HepG2 (cell line): ENCODE measurements at regions not wholly inside any gene's neighbourhood (a gene's known extent, or its start where the extent isn't known, plus 50 kb on each side); places are given as distances from the start of the nearest gene placed in this dataset.

Experiments
- ATAC-seq: fragments of 200-7000 bp; cut with Tn5 transposase; 3 replicates; pipeline ENCODE4 v1.9.1; 2020; ENCODE audit warnings: mild to moderate bottlenecking, moderate library complexity
- BruUV-seq: library from RNA; stranded (reverse); fragments of 400-500 nt; replicated peaks from 2 replicates; lab custom pipeline; 2021; lab: Mats Ljungman, UMichigan
- CTCF ChIA-PET: fragments of 300-600 bp; formaldehyde crosslinking; extraction: SDS; loops from one replicate; lab custom pipeline; 2021; ENCODE audit warnings: low total read pairs, inconsistent platforms, low intra/inter-chr PET ratio; lab: Yijun Ruan, JAX
- POLR2A ChIA-PET: fragments of 350-600 bp; sonication (Branson Sonifier 250); formaldehyde crosslinking; loops from one replicate; lab custom pipeline; 2020; ENCODE audit warnings: antibody characterized with exemption, inconsistent platforms; lab: Yijun Ruan, JAX
- DNase-seq: peaks from one replicate; pipeline ENCODE4 v3.0.0-alpha.2; 2015; ENCODE audit warnings: low spot score
- FAIRE-seq: peaks from 3 replicates; lab custom pipeline; 2011; peaks lifted over from hg19 to GRCh38; lab: Jason Lieb, UNC
- H2AFZ ChIP-seq: one replicate; pipeline ENCODE4 v1.6.1; 2011; ENCODE audit warnings: low read length, inconsistent platforms
- H3K27ac ChIP-seq: fragments of 300-600 bp; 3 replicates; pipeline ENCODE4 v1.8.0; 2011; ENCODE audit warnings: mixed run types, mild to moderate bottlenecking, mixed read lengths, low read length, inconsistent platforms; ENCODE audit not compliant: insufficient read depth; ENCODE audit errors: extremely low read length
- H3K27me3 ChIP-seq, 2 experiments: fragments of 200-600 bp in 1 of 2; 2 replicates in 1 of 2; 3 replicates in 1 of 2; pipeline versions ENCODE4 v1.6.0 to v1.8.0; 2011; ENCODE audit warnings: low read length in 2 of 2, mild to moderate bottlenecking in 2 of 2, moderate library complexity in 2 of 2, inconsistent platforms in 1 of 2; ENCODE audit not compliant: insufficient read depth in 2 of 2, control insufficient read depth in 1 of 2
- H3K36me3 ChIP-seq, 2 experiments: fragments of 200-600 bp in 1 of 2; replicated peaks in 1 of 2; 2 replicates in 1 of 2; 3 replicates in 1 of 2; pipeline versions ENCODE4 v1.5.1 to v1.8.0; 2011; ENCODE audit warnings: low read length in 2 of 2, inconsistent platforms in 1 of 2; ENCODE audit not compliant: insufficient read depth in 2 of 2, control insufficient read depth in 1 of 2
- H3K4me1 ChIP-seq: 2 replicates; pipeline ENCODE4 v1.5.1; 2012; ENCODE audit warnings: low read length, inconsistent platforms; ENCODE audit not compliant: insufficient read depth
- H3K4me2 ChIP-seq: 2 replicates; pipeline ENCODE4 v1.6.0; 2011; ENCODE audit warnings: low read depth, low read length, inconsistent platforms
- H3K4me3 ChIP-seq, 3 experiments: fragments of 200-600 bp in 1 of 3; sonication (generic), shearing (Covaris generic) in 1 of 3; replicated peaks in 1 of 3; 2 replicates each; pipeline ENCODE4 v1.5.1; 2011 to 2016; ENCODE audit warnings: low read length in 3 of 3, inconsistent platforms in 2 of 3, low read depth in 2 of 3, mild to moderate bottlenecking in 2 of 3, control low read depth in 1 of 3, mixed read lengths in 1 of 3; ENCODE audit not compliant: insufficient read depth in 1 of 3
- H3K79me2 ChIP-seq: one replicate; pipeline ENCODE4 v1.6.1; 2011; ENCODE audit warnings: low read length, inconsistent platforms; ENCODE audit not compliant: insufficient read depth
- H3K9ac ChIP-seq: 2 replicates; pipeline ENCODE4 v1.6.0; 2011; ENCODE audit warnings: mild to moderate bottlenecking, low read depth, low read length, inconsistent platforms; ENCODE audit not compliant: insufficient read depth
- H3K9me3 ChIP-seq: 2 replicates; pipeline ENCODE4 v1.5.1; 2012; ENCODE audit warnings: mild to moderate bottlenecking, low read length
- H4K20me1 ChIP-seq: 2 replicates; pipeline ENCODE4 v1.6.0; 2011; ENCODE audit warnings: inconsistent platforms, mild to moderate bottlenecking, low read length, moderate library complexity; ENCODE audit not compliant: insufficient read depth
- AGO2 ChIP-seq: fragments of 200-400 bp; formaldehyde crosslinking; optimal IDR thresholded peaks from 2 replicates; pipeline ENCODE3; 2017; ENCODE audit warnings: mild to moderate bottlenecking, low read depth, low read length, moderate library complexity
- DPF2 ChIP-seq: sonication (generic); formaldehyde crosslinking; IDR thresholded peaks from 2 replicates; pipeline ENCODE4 v1.4.0; 2020; ENCODE audit warnings: mild to moderate bottlenecking, low read depth, missing genetic modification reagents, borderline replicate concordance
- FOXO1 ChIP-seq: sonication (generic); formaldehyde crosslinking; IDR thresholded peaks from 2 replicates; pipeline ENCODE4 v1.4.0; 2020; ENCODE audit warnings: missing genetic modification reagents
- GABPB1 ChIP-seq: IDR thresholded peaks from 2 replicates; pipeline ENCODE4 v1.6.1; 2016; ENCODE audit warnings: mild to moderate bottlenecking, missing genetic modification reagents, moderate library complexity, missing compliant biosample characterization
- GATAD2A ChIP-seq: IDR thresholded peaks from 2 replicates; pipeline ENCODE4 v1.6.1; 2016
- HNRNPK ChIP-seq: fragments of 200-400 bp; formaldehyde crosslinking; IDR thresholded peaks from 2 replicates; pipeline ENCODE4 v1.6.1; 2018; ENCODE audit warnings: low read length, low read depth, moderate library complexity, mild to moderate bottlenecking; ENCODE audit not compliant: poor library complexity, severe bottlenecking
- JUND ChIP-seq: sonication (generic); formaldehyde crosslinking; IDR thresholded peaks from 2 replicates; pipeline ENCODE4 v1.8.0; 2022; ENCODE audit warnings: mild to moderate bottlenecking, missing genetic modification reagents
- MTA1 ChIP-seq: sonication (generic); formaldehyde crosslinking; IDR thresholded peaks from 2 replicates; pipeline ENCODE4 v1.4.0; 2020; ENCODE audit warnings: missing genetic modification reagents, mild to moderate bottlenecking, borderline replicate concordance
- NAIF1 ChIP-seq: sonication (generic); formaldehyde crosslinking; IDR thresholded peaks from 2 replicates; pipeline ENCODE4 v1.5.0; 2020; ENCODE audit warnings: mild to moderate bottlenecking, missing genetic modification reagents, borderline replicate concordance
- PRMT3 ChIP-seq: sonication (generic); formaldehyde crosslinking; IDR thresholded peaks from 2 replicates; pipeline ENCODE4 v1.8.1; 2022; ENCODE audit warnings: low read depth, mild to moderate bottlenecking, moderate library complexity, missing genetic modification reagents, borderline replicate concordance
- ZNF772 ChIP-seq: sonication (generic); formaldehyde crosslinking; IDR thresholded peaks from 2 replicates; pipeline ENCODE4 v1.5.0; 2020; ENCODE audit warnings: mild to moderate bottlenecking, missing genetic modification reagents
- ZNF839 ChIP-seq: sonication (generic); formaldehyde crosslinking; IDR thresholded peaks from 2 replicates; pipeline ENCODE4 v1.4.0; 2020; ENCODE audit warnings: missing genetic modification reagents, mild to moderate bottlenecking, borderline replicate concordance
- WGBS: methylation state at CpG from one replicate; pipeline ENCODE4 v1.1.6; 2017; ENCODE audit warnings: low lambda C conversion rate; 5-methylcytosine and 5-hydroxymethylcytosine counted together
- in situ Hi-C: cut with HindIII; loops from 2 replicates; pipeline ENCODE4 v1.10.0; 2017; ENCODE audit warnings: low pct_unique_long_range_greater_than_20kb; ENCODE audit not compliant: extremely low pct_ligation_motif_present
- intact Hi-C: fragments of 100-400 bp; cut with micrococcal nuclease; formaldehyde crosslinking; loops from one replicate; pipeline ENCODE4 v1.10.0; 2022; ENCODE audit not compliant: unreplicated experiment
- TF ChIP-seq, protein P1 (sequence below): sonication (generic); formaldehyde crosslinking; IDR thresholded peaks from 2 replicates; pipeline ENCODE4 v1.5.0; 2020; ENCODE audit warnings: missing genetic modification reagents
- TF ChIP-seq, protein P2 (sequence below): IDR thresholded peaks from 2 replicates; pipeline ENCODE4 v1.6.1; 2016
- TF ChIP-seq, protein P3 (sequence below): sonication (generic); formaldehyde crosslinking; IDR thresholded peaks from 2 replicates; pipeline ENCODE4 v1.9.0; 2021; ENCODE audit warnings: missing genetic modification reagents, mild to moderate bottlenecking, borderline replicate concordance

DNA sequence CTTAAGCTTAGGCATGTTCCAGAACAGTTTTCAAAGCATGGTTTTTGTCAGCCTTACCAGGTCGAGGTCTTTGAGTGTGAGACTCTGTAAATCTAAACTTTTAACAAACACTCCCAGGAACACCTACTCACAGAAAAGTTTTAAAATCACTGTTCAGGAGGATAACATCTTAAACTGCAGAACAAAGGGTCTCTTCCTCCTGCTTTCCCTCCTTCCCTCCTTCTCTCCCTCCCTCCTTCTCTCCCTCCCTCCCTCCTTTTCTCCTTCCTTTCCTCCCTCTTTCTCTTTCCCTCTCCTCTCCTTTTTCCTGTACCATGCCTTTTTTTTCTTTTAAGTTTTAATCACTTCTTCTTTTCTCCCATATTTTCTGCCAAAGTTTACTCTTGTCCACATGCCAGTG lies 153.5 kb upstream of the MAF start:
- Histone ChIP-seq H3K9me3 (peaks cover 25% of the 10 kb centered on the region), H3K4me3 (no peak overlapping the region), H3K4me1 (peaks cover 7% of the 10 kb centered on the region; the same call in 1 of the 2 replicates), H3K9ac (no peak overlapping the region), H3K27me3 (no peaks in the 10 kb centered on the region), H4K20me1 (no peaks in the 10 kb centered on the region), H3K79me2 (no peaks in the 10 kb centered on the region), H3K4me2 (no peak overlapping the region), H3K36me3 (no peaks in the 10 kb centered on the region), H2AFZ (no peak overlapping the region), H3K27ac (no peak overlapping the region)
- intact Hi-C loops (no loop called here), in situ Hi-C loops (no loop called here)
- TF ChIP-seq DPF2 (no peak), HNRNPK (peak; percentile 59)
- BruUV-seq, result no TSS peak
- 0% methylated on average over 1 of the region's 1 CpG for WGBS
- ChIA-PET CTCF (no interaction called here), POLR2A (no interaction called here)
- DNase-seq (no peak), ATAC-seq (no peak), FAIRE-seq (no peak)

DNA sequence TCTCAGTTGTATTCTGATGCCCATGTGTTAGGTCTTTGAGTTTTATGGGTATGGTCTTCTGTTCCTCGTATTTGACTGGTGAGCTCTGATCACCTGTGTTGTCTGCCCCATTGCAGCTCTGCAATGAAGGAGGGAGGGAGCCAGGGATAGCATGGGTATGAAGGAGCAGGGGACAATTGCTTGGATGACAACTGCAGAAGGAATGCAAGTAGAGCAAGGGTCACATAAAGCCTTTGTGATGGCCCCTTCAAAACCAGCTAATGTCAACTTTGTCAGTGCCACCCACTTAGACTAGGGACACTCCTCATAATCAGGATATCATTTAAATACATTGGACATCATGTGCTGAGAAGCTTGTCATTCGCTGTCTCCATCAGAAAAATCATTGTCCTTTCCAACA lies 152.7 kb upstream of the MAF start:
- CTCF ChIA-PET, result no interaction called here
- H3K36me3 ChIP-seq, result no peaks in the 10 kb centered on the region
- TF ChIP-seq, protein P1, sequence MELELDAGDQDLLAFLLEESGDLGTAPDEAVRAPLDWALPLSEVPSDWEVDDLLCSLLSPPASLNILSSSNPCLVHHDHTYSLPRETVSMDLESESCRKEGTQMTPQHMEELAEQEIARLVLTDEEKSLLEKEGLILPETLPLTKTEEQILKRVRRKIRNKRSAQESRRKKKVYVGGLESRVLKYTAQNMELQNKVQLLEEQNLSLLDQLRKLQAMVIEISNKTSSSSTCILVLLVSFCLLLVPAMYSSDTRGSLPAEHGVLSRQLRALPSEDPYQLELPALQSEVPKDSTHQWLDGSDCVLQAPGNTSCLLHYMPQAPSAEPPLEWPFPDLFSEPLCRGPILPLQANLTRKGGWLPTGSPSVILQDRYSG (CRISPR knock-in tag), result no peak
- TF ChIP-seq, protein P2, sequence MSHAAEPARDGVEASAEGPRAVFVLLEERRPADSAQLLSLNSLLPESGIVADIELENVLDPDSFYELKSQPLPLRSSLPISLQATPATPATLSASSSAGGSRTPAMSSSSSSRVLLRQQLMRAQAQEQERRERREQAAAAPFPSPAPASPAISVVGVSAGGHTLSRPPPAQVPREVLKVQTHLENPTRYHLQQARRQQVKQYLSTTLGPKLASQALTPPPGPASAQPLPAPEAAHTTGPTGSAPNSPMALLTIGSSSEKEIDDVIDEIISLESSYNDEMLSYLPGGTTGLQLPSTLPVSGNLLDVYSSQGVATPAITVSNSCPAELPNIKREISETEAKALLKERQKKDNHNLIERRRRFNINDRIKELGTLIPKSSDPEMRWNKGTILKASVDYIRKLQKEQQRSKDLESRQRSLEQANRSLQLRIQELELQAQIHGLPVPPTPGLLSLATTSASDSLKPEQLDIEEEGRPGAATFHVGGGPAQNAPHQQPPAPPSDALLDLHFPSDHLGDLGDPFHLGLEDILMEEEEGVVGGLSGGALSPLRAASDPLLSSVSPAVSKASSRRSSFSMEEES (CRISPR knock-in tag), result no peak
- TF ChIP-seq FOXO1 (CRISPR knock-in tag) (no peak), NAIF1 (no peak), JUND (CRISPR knock-in tag) (no peak), PRMT3 (CRISPR knock-in tag) (no peak), ZNF839 (no peak), AGO2 (no peak), MTA1 (CRISPR knock-in tag) (no peak), GATAD2A (CRISPR knock-in tag) (no peak), GABPB1 (CRISPR knock-in tag) (no peak), ZNF772 (CRISPR knock-in tag) (no peak)
- TF ChIP-seq, protein P3, sequence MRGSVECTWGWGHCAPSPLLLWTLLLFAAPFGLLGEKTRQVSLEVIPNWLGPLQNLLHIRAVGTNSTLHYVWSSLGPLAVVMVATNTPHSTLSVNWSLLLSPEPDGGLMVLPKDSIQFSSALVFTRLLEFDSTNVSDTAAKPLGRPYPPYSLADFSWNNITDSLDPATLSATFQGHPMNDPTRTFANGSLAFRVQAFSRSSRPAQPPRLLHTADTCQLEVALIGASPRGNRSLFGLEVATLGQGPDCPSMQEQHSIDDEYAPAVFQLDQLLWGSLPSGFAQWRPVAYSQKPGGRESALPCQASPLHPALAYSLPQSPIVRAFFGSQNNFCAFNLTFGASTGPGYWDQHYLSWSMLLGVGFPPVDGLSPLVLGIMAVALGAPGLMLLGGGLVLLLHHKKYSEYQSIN, result no peak
- TF ChIP-seq, all 625 proteins: peak for 0
- no peak for DNase-seq
- Histone ChIP-seq H3K4me3 (no peak overlapping the region), H3K4me2 (no peak overlapping the region), H4K20me1 (no peaks in the 10 kb centered on the region), H3K9me3 (peaks cover 32% of the 10 kb centered on the region), H3K79me2 (no peaks in the 10 kb centered on the region), H3K9ac (no peak overlapping the region), H3K27ac (no peak overlapping the region), H3K4me1 (no peaks in the 10 kb centered on the region), H3K27me3 (no peaks in the 10 kb centered on the region), H2AFZ (no peak overlapping the region)
- 27% methylated on average over 2 of the region's 2 CpGs for WGBS
- no TSS peak for BruUV-seq
- in situ Hi-C loops (no loop called here), intact Hi-C loops (no loop called here)
- ATAC-seq, result no peak
- FAIRE-seq, result no peak
- POLR2A ChIA-PET, result no interaction called here
